ENCODE measurements at regions not wholly inside any gene's neighbourhood (a gene's known extent, or its start where the extent isn't known, plus 50 kb on each side); places are given as distances from the start of the nearest gene placed in this dataset.
"Not testable (repeated sequence)": the region's sequence is repeated elsewhere in the genome, so short reads cannot be mapped to it uniquely, and the experiment has no call there.

GRCh38 chr3:153032891-153033290 lies 129.1 kb upstream of the RAP2B start:
- peak in 2 of 3 experiments; percentile 16 to 66 for DNase-seq

GRCh38 chr3:153036846-153037245 lies 125.2 kb upstream of the RAP2B start:
- DNase-seq = no peak

- DNase-seq = no peak
Measured at GRCh38 chr3:153038367-153038766, 123.7 kb upstream of the RAP2B start.

- no peak for DNase-seq
Measured at GRCh38 chr3:153038779-153039178, 123.2 kb upstream of the RAP2B start.

- DNase-seq = no peak
Measured at GRCh38 chr3:153041181-153041580, 120.8 kb upstream of the RAP2B start.

- no peak for DNase-seq
Measured at GRCh38 chr3:153042088-153042487, 119.9 kb upstream of the RAP2B start.

GRCh38 chr3:153043729-153044328 lies 118.2 kb upstream of the RAP2B start:
- DNase-seq = no peak

- no peak for DNase-seq
Measured at GRCh38 chr3:153045150-153045549, 116.9 kb upstream of the RAP2B start.

- no peak for DNase-seq
Measured at GRCh38 chr3:153050978-153051377, 111.0 kb upstream of the RAP2B start.

- no peak for DNase-seq
Measured at GRCh38 chr3:153051427-153052095, 110.5 kb upstream of the RAP2B start.

- DNase-seq = peak in 1 of 3 experiments; percentile 29
Measured at GRCh38 chr3:153052096-153052460, 109.9 kb upstream of the RAP2B start.

GRCh38 chr3:153055217-153055616 lies 106.8 kb upstream of the RAP2B start:
- no peak for DNase-seq

- DNase-seq = no peak
Measured at GRCh38 chr3:153055779-153056178, 106.2 kb upstream of the RAP2B start.

- DNase-seq = not testable (repeated sequence)
Measured at GRCh38 chr3:153058031-153058688, 103.9 kb upstream of the RAP2B start.

GRCh38 chr3:153060346-153060745 lies 101.7 kb upstream of the RAP2B start:
- DNase-seq = no peak

- no peak for DNase-seq
Measured at GRCh38 chr3:153061938-153062528, 100.0 kb upstream of the RAP2B start.

- no peak for DNase-seq
Measured at GRCh38 chr3:153063337-153063736, 98.7 kb upstream of the RAP2B start.

- DNase-seq = no peak
Measured at GRCh38 chr3:153066983-153067382, 95.0 kb upstream of the RAP2B start.

- no peak for DNase-seq
Measured at GRCh38 chr3:153069598-153070510, 92.2 kb upstream of the RAP2B start.

GRCh38 chr3:153070511-153070868 lies 91.5 kb upstream of the RAP2B start:
- DNase-seq = no peak

GRCh38 chr3:153072382-153072781 lies 89.6 kb upstream of the RAP2B start:
- no peak for DNase-seq

GRCh38 chr3:153072856-153073255 lies 89.2 kb upstream of the RAP2B start:
- DNase-seq = no peak

GRCh38 chr3:153073636-153074035 lies 88.4 kb upstream of the RAP2B start:
- no peak for DNase-seq

All from NCI-H1417 (cell line).